NCI-H748 (cell line): ENCODE measurements at regions not wholly inside any gene's neighbourhood (a gene's known extent, or its start where the extent isn't known, plus 50 kb on each side); places are given as distances from the start of the nearest gene placed in this dataset.
A peak's percentile ranks its signal among the peaks of the same experiment; 100 is the strongest.
"Not testable (repeated sequence)": the region's sequence is repeated elsewhere in the genome, so short reads cannot be mapped to it uniquely, and the experiment has no call there.

ENCODE experiments used
- DNase-seq: peaks from one replicate; lab custom pipeline; 2025; ENCODE audit not compliant: unreplicated experiment; lab: John Stamatoyannopoulos, UW

DNA sequence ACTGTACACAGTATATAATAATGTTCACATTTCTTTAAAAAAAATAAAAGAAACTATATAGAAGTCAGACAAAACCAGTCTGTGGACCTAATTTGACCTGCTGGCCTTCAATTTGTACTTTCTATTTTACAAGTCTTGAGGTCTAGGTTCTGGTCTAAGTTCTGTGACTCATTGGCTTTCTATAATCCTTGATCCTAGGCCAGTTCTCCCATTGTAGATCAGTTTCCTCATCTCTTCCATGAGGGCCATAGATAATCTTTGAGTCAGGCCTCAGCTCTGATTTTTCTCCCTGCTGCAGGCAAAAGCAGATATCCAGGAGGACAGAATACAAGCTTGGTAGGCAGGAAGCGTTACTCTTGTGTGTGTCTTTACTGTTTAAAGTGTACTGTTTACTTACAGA is 603.7 kb upstream of the CAMK1G start:
- DNase-seq: no peak

DNA sequence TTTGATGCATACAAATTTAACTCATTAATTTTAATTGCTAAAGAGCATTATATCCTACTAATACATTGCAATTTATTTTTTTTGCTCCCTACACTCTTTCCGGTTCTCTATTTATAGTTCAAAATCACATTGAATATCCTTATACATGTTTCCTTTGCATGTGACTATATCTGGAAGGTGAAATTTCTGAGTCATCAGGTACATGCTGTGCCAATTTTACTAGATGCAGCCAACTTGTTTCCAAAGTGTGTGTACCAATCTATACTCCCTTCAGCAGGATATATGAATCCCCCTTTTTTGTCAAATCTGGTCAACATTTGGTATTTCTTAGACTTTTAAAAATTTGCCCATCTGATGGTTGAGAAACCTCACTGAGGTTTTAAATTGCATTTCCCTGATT is 602.9 kb upstream of the CAMK1G start:
- no peak for DNase-seq

- DNase-seq: no peak
Observed at GRCh38 chr1:208985231-208985630, 598.3 kb upstream of the CAMK1G start.

- peak; percentile 62 for DNase-seq
Observed at GRCh38 chr1:208988811-208989222, 594.7 kb upstream of the CAMK1G start.

GRCh38 chr1:208990456-208990855 is 593.1 kb upstream of the CAMK1G start:
- no peak for DNase-seq

DNA sequence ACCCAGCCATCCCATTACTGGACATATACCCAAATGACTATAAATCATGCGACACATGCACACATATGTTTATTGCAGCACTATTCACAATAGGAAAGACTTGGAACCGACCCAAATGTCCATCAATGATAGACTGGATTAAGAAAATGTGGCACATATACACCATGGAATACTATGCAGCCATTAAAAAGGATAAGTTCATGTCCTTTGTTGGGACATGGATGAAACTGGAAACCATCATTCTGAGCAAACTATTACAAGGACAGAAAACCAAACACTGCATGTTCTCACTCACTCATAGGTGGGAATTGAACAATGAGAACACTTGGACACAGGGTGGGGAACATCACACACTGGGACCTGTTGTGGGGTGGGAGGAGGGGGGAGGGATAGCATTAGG is 586.5 kb upstream of the CAMK1G start:
- not testable (repeated sequence) for DNase-seq

DNA sequence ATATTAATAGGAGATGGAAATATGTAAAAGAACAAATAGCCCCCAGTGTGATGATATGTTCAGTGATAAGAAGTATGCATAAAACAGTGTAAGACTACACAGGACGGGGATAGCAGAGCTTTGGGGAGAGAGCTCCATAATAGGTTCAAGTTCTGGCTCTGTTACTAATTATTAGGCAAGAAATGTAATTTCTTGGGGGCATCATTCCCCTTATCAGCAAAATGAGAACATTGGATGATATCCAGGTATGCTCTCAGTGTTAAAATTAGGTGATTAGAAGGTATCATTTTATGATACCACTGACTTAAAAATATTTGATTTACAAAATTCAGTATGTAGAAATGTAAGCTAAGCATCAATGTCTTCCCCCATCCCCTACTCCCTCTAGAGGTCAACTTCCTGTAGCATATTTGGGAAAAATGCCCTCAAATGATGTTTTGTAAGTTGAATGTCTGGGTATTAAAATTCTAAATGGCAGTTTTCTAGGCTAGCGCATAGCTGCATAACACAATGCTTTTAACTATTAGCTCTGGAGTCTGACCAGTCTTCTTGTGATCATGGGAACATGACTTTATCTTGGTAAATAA is 585.7 kb upstream of the CAMK1G start:
- peak; percentile 2 for DNase-seq

DNA sequence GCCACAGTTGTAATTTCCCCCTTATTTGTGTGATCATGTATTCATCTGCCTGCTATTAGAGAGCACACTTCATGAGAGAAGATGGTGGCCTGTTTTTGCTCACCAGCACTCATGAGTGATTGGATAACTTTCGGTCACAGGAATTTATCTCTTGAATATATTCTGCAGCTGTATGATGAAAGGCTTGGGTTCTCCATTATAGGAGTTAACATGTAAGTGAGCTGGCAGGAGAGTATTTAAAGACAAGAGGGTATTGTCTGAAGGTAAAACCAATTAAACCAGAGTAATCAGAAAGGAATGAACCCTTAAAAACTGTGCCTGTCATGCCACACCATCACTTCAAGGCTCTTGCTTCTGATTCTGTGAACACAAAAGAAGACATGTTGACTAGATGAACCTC is 574.9 kb upstream of the CAMK1G start:
- no peak for DNase-seq

DNA sequence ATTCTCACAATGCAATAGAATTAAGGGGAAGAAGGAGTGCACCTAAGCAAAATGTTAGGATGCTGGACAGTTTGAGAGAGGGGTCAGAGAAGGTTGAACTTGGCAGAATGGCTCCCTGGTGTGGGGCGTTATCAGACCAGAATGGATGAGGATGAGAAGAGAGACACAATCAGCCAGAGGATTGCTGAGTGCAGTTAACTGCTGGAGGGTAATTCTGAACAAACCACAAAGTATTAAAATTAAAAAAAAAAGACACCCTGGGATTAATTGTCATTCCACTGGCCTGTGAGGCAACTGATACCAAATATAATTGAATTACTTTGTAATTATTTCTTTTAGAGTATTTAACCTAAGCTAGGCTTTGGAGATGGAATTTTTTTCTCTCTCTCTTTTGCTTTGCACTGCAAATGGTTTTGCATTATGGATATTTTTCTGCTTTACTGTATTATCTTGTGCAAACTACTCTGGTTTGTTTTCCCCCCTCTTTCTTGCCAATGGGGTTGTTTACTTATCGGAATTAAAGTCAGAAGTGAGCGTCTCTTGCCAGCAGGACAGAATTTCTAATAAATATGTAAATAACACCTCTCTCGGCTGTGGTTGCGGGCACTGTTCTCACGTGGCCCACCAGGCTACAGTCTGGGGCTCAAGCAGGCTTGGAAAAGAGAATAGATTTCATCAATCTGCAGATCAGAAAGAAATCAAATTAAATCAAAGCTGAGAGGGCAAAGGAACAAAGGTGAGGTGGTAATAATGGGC is 572.9 kb upstream of the CAMK1G start:
- no peak for DNase-seq

DNA sequence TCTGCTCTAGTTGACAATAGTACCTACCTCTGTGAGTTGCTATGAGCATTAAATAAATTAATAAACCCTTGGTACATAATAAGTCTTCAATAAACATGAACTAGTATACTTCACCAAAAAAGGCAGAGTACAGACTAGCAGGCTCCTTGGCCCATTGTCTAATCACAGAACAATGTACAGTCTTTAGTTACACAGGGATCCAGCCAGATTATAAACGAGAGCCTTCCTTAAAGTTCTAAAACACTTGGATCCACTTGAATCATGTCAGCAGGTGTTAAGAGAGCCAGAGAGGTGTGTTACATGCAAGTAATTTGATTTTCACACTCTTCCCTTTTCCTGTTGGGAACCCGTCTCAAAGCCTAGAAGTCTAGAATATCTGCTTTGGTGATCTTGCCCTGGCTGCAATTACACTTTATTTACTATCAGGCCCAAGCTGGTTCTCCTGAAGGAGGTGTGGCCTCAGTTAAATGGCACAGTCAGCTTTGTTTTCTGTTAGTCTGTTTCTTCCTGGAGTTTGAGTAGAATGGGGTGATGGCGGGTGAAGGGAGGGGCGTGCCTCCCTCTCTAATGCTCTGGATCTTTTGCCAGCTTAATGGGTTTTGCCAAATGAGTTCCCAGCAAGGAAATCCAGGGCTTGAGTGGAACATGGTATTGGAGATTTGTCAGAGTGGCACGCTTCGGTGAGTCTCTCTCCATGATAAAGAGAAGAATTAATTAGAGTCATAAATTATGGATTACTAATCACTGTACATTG is 570.9 kb upstream of the CAMK1G start:
- DNase-seq: peak; percentile 38

GRCh38 chr1:209015092-209015491 is 568.4 kb upstream of the CAMK1G start:
- DNase-seq: no peak

GRCh38 chr1:209021622-209022021 is 561.9 kb upstream of the CAMK1G start:
- DNase-seq: no peak

- DNase-seq: no peak
Observed at GRCh38 chr1:209023790-209024189, 559.7 kb upstream of the CAMK1G start.

DNA sequence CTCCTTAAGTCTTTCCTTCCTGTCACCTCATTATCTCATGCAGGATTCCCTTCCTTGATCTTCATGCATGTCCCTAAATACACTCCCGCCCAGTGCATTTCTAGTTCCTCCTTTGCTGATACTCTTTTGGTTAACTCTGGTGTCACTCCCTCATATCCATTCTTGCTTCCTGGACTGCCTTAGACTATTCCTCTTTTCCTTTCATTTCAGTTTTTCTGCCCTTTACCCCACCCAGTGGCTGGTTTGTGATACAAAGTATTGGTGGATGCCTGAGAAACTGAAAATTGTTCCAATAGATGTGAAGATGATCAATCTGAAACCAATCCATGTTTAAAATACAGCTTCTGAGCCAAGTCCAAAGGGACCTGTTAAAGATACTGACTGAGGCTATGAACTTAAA is 553.8 kb upstream of the CAMK1G start:
- DNase-seq: peak; percentile 19

DNA sequence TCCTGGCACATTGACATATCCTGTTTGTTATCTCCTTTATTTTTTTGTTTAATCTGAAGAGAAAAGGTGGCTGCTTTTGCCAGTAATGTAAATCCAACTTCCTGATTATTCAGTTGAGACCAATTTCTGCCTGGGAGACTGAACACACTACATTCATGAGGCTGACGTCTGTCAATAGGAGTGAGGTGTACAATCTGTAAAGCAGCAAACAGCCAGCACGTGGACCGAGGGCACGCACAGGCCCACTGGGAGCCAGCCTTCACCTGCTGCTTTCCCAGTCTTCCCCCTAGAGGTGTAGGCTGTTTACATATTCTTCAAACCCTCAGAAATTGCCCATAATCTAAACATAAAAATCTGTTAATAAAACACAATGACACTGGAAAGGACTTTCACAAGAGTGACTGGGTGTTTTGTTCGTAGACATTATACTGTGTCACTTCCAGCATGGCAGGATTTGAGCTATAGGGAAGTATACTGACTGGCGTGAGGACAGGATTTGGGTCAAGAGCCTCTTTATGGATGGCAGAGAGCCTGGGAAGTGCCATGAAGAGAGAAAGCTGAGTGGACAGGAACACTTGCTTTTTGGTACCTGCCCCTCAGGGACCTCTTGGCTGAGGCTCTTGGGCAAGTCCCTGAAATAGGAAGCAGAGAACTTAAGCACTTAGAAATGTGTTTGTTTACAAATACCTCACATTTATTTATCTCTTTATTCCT is 552.9 kb upstream of the CAMK1G start:
- DNase-seq: peak; percentile 42

- no peak for DNase-seq
Observed at GRCh38 chr1:209037064-209037463, 546.5 kb upstream of the CAMK1G start.

GRCh38 chr1:209038316-209038715 is 545.2 kb upstream of the CAMK1G start:
- no peak for DNase-seq

DNA sequence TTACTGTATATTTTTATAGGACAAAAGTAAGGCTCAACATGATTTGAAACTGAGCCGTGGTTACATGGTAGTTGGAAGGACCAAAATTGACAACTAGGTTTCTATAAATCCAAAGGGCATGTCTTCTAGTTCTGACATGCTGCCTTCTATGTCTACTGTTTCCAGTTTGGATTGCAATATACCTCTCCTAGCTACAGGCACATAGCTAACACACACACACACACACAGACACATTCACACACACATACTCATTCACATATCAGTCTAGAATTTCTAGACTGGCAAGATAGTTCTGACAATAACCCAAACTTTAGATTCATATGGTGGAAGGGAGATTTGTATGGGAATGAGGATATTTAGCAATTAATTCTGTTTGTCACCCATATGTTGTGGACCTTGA is 544.8 kb upstream of the CAMK1G start:
- DNase-seq: no peak

GRCh38 chr1:209040351-209040750 is 543.2 kb upstream of the CAMK1G start:
- DNase-seq: no peak

GRCh38 chr1:209041927-209042326 is 541.6 kb upstream of the CAMK1G start:
- no peak for DNase-seq

- no peak for DNase-seq
Observed at GRCh38 chr1:209042413-209042812, 541.1 kb upstream of the CAMK1G start.
